ENCODE measurements at regions not wholly inside any gene's neighbourhood (a gene's known extent, or its start where the extent isn't known, plus 50 kb on each side); places are given as distances from the start of the nearest gene placed in this dataset.

DNA sequence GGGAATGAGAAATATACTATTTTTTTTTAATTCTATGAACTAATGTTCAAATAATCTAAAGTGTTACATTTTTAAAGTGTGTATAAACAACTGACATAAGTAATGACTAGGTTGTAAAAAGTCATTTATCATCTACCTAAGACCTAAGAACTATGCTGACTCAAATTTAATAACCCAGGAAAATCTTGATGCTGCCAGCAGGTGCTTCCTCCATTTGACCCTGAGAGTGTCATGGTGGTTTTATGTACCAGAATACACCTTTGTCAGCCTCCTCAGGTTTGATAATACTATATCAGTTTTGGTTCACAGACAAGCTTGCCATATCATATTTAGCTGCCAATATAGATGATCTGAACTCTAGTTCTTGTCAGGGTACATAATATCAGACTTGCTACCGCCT is 1151.2 kb downstream of the PCDH17 start:
- TF ChIP-seq, protein P1, sequence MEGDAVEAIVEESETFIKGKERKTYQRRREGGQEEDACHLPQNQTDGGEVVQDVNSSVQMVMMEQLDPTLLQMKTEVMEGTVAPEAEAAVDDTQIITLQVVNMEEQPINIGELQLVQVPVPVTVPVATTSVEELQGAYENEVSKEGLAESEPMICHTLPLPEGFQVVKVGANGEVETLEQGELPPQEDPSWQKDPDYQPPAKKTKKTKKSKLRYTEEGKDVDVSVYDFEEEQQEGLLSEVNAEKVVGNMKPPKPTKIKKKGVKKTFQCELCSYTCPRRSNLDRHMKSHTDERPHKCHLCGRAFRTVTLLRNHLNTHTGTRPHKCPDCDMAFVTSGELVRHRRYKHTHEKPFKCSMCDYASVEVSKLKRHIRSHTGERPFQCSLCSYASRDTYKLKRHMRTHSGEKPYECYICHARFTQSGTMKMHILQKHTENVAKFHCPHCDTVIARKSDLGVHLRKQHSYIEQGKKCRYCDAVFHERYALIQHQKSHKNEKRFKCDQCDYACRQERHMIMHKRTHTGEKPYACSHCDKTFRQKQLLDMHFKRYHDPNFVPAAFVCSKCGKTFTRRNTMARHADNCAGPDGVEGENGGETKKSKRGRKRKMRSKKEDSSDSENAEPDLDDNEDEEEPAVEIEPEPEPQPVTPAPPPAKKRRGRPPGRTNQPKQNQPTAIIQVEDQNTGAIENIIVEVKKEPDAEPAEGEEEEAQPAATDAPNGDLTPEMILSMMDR (conservative IDR thresholded peaks at IDR 0.05 in 1 of 2, IDR thresholded peaks at IDR 0.05 in 1 of 2; ENCODE audit: extremely low read depth in 1 of 2, insufficient read depth in 1 of 2, low read depth in 1 of 2, low read length in 2 of 2) = no peak
- no peak for TF ChIP-seq EZH2 (IDR thresholded peaks at IDR 0.05; ENCODE audit: borderline replicate concordance, low read length)

All from mammary epithelial cell (primary cell).